GM23338 (cell line): ENCODE measurements at regions not wholly inside any gene's neighbourhood (a gene's known extent, or its start where the extent isn't known, plus 50 kb on each side); places are given as distances from the start of the nearest gene placed in this dataset.

ENCODE experiments used
- CTCF ChIP-seq, 2 experiments: fragments of 200-600 bp in 1 of 2; sonication (generic) in 1 of 2; conservative IDR thresholded peaks; 2 replicates each; pipeline versions ENCODE4 v1.5.1 to v1.6.1; 2016 to 2017; ENCODE audit warnings: antibody characterized with exemption in 2 of 2, low read depth in 2 of 2, mild to moderate bottlenecking in 2 of 2, moderate library complexity in 1 of 2
- EZH2 ChIP-seq: fragments of 200-600 bp; sonication (generic); IDR thresholded peaks from one replicate; pipeline ENCODE4 v1.8.0; 2017; ENCODE audit warnings: antibody characterized with exemption, mild to moderate bottlenecking, low read depth; ENCODE audit not compliant: unreplicated experiment
- EZH2phosphoT487 ChIP-seq: fragments of 200-600 bp; sonication (generic); IDR thresholded peaks from one replicate; pipeline ENCODE4 v1.8.1; 2018; ENCODE audit warnings: antibody characterized with exemption; ENCODE audit not compliant: unreplicated experiment
- JUNB ChIP-seq: IDR thresholded peaks from one replicate; pipeline ENCODE4 v1.6.1; 2016; ENCODE audit warnings: antibody characterized with exemption; ENCODE audit not compliant: unreplicated experiment
- POLR2AphosphoS5 ChIP-seq: IDR thresholded peaks from 2 replicates; pipeline ENCODE4 v1.6.1; 2016; ENCODE audit warnings: antibody characterized with exemption, low read depth
- ZNF331 ChIP-seq: fragments of 250-450 bp; sonication (Bioruptor Pico); IDR thresholded peaks from 2 replicates; pipeline ENCODE4 v1.5.0; 2020; ENCODE audit warnings: low read depth, mild to moderate bottlenecking, moderate library complexity
- TF ChIP-seq, protein P1 (sequence below): IDR thresholded peaks from 2 replicates; pipeline ENCODE4 v1.6.1; 2016; ENCODE audit warnings: antibody characterized with exemption
- TF ChIP-seq, protein P2 (sequence below): IDR thresholded peaks from one replicate; pipeline ENCODE4 v1.6.1; 2018; ENCODE audit warnings: antibody characterized with exemption; ENCODE audit not compliant: unreplicated experiment
- TF ChIP-seq, protein P3 (sequence below): fragments of 250-450 bp; sonication (Bioruptor Pico); IDR thresholded peaks from 2 replicates; pipeline ENCODE4 v1.5.0; 2020; ENCODE audit warnings: mild to moderate bottlenecking, moderate library complexity

- TF ChIP-seq, protein P1, sequence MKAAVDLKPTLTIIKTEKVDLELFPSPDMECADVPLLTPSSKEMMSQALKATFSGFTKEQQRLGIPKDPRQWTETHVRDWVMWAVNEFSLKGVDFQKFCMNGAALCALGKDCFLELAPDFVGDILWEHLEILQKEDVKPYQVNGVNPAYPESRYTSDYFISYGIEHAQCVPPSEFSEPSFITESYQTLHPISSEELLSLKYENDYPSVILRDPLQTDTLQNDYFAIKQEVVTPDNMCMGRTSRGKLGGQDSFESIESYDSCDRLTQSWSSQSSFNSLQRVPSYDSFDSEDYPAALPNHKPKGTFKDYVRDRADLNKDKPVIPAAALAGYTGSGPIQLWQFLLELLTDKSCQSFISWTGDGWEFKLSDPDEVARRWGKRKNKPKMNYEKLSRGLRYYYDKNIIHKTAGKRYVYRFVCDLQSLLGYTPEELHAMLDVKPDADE = no peak
- no peak for TF ChIP-seq CTCF (conservative IDR thresholded peaks at IDR 0.05; ENCODE audit: low read depth in 2 of 2)
- TF ChIP-seq POLR2AphosphoS5 = no peak
- TF ChIP-seq EZH2 = no peak
- no peak for TF ChIP-seq EZH2phosphoT487
- TF ChIP-seq ZNF331 = no peak
- TF ChIP-seq, protein P2, sequence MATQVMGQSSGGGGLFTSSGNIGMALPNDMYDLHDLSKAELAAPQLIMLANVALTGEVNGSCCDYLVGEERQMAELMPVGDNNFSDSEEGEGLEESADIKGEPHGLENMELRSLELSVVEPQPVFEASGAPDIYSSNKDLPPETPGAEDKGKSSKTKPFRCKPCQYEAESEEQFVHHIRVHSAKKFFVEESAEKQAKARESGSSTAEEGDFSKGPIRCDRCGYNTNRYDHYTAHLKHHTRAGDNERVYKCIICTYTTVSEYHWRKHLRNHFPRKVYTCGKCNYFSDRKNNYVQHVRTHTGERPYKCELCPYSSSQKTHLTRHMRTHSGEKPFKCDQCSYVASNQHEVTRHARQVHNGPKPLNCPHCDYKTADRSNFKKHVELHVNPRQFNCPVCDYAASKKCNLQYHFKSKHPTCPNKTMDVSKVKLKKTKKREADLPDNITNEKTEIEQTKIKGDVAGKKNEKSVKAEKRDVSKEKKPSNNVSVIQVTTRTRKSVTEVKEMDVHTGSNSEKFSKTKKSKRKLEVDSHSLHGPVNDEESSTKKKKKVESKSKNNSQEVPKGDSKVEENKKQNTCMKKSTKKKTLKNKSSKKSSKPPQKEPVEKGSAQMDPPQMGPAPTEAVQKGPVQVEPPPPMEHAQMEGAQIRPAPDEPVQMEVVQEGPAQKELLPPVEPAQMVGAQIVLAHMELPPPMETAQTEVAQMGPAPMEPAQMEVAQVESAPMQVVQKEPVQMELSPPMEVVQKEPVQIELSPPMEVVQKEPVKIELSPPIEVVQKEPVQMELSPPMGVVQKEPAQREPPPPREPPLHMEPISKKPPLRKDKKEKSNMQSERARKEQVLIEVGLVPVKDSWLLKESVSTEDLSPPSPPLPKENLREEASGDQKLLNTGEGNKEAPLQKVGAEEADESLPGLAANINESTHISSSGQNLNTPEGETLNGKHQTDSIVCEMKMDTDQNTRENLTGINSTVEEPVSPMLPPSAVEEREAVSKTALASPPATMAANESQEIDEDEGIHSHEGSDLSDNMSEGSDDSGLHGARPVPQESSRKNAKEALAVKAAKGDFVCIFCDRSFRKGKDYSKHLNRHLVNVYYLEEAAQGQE = no peak
- no peak for TF ChIP-seq JUNB
- TF ChIP-seq, protein P3, sequence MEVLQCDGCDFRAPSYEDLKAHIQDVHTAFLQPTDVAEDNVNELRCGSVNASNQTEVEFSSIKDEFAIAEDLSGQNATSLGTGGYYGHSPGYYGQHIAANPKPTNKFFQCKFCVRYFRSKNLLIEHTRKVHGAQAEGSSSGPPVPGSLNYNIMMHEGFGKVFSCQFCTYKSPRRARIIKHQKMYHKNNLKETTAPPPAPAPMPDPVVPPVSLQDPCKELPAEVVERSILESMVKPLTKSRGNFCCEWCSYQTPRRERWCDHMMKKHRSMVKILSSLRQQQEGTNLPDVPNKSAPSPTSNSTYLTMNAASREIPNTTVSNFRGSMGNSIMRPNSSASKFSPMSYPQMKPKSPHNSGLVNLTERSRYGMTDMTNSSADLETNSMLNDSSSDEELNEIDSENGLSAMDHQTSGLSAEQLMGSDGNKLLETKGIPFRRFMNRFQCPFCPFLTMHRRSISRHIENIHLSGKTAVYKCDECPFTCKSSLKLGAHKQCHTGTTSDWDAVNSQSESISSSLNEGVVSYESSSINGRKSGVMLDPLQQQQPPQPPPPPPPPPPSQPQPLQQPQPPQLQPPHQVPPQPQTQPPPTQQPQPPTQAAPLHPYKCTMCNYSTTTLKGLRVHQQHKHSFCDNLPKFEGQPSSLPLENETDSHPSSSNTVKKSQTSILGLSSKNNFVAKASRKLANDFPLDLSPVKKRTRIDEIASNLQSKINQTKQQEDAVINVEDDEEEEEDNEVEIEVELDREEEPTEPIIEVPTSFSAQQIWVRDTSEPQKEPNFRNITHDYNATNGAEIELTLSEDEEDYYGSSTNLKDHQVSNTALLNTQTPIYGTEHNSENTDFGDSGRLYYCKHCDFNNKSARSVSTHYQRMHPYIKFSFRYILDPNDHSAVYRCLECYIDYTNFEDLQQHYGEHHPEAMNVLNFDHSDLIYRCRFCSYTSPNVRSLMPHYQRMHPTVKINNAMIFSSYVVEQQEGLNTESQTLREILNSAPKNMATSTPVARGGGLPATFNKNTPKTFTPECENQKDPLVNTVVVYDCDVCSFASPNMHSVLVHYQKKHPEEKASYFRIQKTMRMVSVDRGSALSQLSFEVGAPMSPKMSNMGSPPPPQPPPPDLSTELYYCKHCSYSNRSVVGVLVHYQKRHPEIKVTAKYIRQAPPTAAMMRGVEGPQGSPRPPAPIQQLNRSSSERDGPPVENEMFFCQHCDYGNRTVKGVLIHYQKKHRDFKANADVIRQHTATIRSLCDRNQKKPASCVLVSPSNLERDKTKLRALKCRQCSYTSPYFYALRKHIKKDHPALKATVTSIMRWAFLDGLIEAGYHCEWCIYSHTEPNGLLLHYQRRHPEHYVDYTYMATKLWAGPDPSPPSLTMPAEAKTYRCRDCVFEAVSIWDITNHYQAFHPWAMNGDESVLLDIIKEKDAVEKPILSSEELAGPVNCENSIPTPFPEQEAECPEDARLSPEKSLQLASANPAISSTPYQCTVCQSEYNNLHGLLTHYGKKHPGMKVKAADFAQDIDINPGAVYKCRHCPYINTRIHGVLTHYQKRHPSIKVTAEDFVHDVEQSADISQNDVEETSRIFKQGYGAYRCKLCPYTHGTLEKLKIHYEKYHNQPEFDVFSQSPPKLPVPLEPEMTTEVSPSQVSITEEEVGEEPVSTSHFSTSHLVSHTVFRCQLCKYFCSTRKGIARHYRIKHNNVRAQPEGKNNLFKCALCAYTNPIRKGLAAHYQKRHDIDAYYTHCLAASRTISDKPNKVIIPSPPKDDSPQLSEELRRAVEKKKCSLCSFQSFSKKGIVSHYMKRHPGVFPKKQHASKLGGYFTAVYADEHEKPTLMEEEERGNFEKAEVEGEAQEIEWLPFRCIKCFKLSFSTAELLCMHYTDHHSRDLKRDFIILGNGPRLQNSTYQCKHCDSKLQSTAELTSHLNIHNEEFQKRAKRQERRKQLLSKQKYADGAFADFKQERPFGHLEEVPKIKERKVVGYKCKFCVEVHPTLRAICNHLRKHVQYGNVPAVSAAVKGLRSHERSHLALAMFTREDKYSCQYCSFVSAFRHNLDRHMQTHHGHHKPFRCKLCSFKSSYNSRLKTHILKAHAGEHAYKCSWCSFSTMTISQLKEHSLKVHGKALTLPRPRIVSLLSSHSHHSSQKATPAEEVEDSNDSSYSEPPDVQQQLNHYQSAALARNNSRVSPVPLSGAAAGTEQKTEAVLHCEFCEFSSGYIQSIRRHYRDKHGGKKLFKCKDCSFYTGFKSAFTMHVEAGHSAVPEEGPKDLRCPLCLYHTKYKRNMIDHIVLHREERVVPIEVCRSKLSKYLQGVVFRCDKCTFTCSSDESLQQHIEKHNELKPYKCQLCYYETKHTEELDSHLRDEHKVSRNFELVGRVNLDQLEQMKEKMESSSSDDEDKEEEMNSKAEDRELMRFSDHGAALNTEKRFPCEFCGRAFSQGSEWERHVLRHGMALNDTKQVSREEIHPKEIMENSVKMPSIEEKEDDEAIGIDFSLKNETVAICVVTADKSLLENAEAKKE (CRISPR knock-in tag) = no peak
Measured at GRCh38 chr16:85246473-85246872, 134.2 kb upstream of the CIBAR2 start.
